HFF-Myc (cell line): ENCODE measurements at regions not wholly inside any gene's neighbourhood (a gene's known extent, or its start where the extent isn't known, plus 50 kb on each side); places are given as distances from the start of the nearest gene placed in this dataset.
"Not testable (repeated sequence)": the region's sequence is repeated elsewhere in the genome, so short reads cannot be mapped to it uniquely, and the experiment has no call there.

Source experiments
- DNase-seq: peaks from one replicate; pipeline ENCODE4 v3.0.0-alpha.2; 2011; ENCODE audit warnings: low read depth; ENCODE audit errors: extremely low read depth
- H3K4me3 ChIP-seq: replicated peaks from 2 replicates; pipeline ENCODE4 v1.5.1; 2011; ENCODE audit warnings: low read depth, mild to moderate bottlenecking, control low read depth, low read length
- CTCF ChIP-seq: IDR thresholded peaks from 2 replicates; pipeline ENCODE4 v1.5.1; 2012; ENCODE audit warnings: mild to moderate bottlenecking, low read depth, low read length, control low read depth; ENCODE audit errors: missing control alignments

GRCh38 chr14:45651890-45652289 lies 398.9 kb upstream of the MIS18BP1 start:
- DNase-seq: no peak
- H3K4me3 ChIP-seq: no peak overlapping the region
- TF ChIP-seq CTCF: no peak

DNA sequence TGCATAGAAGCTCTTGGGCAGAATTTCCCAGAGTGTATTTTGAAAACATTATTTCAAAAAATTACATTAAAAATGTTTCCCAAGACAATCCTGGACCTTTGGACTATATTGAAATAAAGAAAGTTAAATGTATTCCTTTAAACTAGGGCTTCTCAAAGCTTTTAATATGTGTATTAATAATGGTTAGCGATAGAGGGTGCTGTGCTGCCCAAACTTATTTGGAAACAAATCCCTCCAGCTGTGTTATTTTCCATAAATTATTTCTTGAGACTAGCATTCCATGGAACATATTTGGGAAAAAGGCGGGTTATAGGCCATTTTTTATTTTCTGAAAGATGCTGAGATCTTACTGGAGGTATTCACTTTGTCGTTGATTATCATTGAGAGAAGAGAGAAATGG lies 397.8 kb upstream of the MIS18BP1 start:
- TF ChIP-seq CTCF: no peak
- no peak overlapping the region for H3K4me3 ChIP-seq
- no peak for DNase-seq

- no peak for TF ChIP-seq CTCF
- H3K4me3 ChIP-seq: no peak overlapping the region
- no peak for DNase-seq
Observed at GRCh38 chr14:45649051-45649450, 396.0 kb upstream of the MIS18BP1 start.

GRCh38 chr14:45641541-45641940 lies 388.5 kb upstream of the MIS18BP1 start:
- no peak for DNase-seq
- no peak for TF ChIP-seq CTCF
- H3K4me3 ChIP-seq: no peak overlapping the region

GRCh38 chr14:45634651-45635441 lies 381.8 kb upstream of the MIS18BP1 start:
- H3K4me3 ChIP-seq, DNase-seq: not testable (repeated sequence)

DNA sequence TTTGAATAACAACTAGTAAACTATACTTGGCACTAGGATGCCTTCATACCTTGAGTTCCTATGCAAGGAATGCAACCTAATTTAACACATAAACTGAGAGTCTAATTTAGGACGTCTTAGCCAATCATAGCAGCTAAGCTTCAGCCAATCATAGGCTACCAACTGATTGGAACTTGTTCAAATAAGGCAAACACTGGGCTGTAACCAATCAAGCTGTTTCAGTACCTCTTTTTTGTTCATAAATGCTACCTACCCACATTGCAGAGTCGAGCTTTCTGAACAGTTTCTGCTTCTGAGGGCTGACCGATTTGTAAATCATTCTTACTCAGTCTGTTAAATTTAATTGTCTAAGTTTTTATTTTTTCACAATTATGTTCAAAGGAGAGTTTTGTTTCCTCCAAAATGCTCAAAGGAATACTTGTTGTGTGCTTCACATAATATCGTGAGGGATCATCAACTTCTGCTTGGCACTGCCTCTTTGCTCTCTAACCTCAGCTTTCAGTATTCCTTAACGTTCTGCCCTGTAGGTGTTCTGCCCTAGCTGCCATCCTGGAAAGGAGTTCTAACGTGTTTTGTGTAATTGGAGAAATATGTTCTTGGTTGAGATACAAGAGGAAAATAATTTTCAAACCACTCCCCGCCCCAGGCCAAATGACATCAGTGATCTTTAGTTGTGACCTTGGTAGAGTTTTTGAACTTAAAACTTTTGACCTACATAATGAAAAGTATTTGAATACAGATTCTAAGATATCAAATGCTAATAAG lies 380.4 kb upstream of the MIS18BP1 start:
- DNase-seq: no peak
- no peak for TF ChIP-seq CTCF
- no peak overlapping the region for H3K4me3 ChIP-seq

DNA sequence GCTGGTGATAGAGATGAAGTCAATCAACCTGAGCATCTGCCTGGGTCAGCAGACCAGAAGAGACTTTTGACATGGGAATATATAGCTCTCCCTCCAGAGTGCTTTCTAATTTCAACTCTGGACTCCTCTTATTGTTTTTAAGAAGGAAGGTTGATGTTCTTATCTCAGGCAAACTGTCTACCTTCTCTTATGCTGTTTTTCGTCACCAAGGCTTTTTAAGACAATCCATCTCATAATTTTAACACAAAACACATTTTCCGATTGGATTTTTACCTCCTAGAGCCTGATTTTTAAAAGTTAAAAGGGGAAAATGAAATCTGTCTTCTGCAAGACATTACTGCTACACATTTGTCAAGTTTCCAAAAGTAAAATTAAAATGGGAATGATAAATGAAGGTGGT lies 368.7 kb upstream of the MIS18BP1 start:
- TF ChIP-seq CTCF: no peak
- no peak overlapping the region for H3K4me3 ChIP-seq
- no peak for DNase-seq
